ENCODE measurements at regions not wholly inside any gene's neighbourhood (a gene's known extent, or its start where the extent isn't known, plus 50 kb on each side); places are given as distances from the start of the nearest gene placed in this dataset.
"Not testable (repeated sequence)": the region's sequence is repeated elsewhere in the genome, so short reads cannot be mapped to it uniquely, and the experiment has no call there.

DNA sequence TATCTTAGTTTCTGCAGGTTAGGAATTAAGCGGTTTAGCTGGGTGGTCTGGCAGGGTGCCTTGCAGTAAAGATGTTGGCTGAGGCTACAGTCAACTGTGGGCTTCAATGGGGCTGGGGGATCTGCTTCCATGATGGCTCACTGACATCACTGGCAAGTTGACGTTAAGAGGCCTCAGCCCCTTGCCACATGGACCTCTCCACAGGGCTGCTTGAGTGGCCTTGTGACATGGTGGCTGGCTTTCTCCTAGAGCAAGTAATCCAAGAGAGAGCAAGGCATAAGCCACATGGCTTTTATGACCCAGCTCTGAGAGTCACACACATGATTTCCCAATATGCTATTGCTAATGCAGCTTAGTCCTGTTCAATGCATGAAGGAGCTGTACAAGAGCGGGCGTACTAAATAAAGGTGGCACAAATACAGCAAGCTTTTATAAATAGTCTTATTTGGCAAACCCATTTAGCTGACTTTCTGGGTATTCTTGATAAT is 109.1 kb downstream of the SEPTIN7 start:
- Histone ChIP-seq H3K9ac (ENCODE audit: low read length) (no peak overlapping the region), H4K20me1 (ENCODE audit: insufficient read depth, low read length) (no peaks in the 10 kb centered on the region), H3K36me3 (replicated peaks; ENCODE audit: low read depth, low read length) (no peaks in the 10 kb centered on the region), H3K27ac (ENCODE audit: low read length) (no peak overlapping the region), H3K9me3 (ENCODE audit: insufficient read depth, low read length) (no peaks in the 10 kb centered on the region), H3K79me2 (ENCODE audit: low read length) (no peaks in the 10 kb centered on the region), H3K4me1 (ENCODE audit: low read length) (no peaks in the 10 kb centered on the region), H3K4me3 (ENCODE audit: low read length) (no peak overlapping the region), H2AFZ (ENCODE audit: low read depth, low read length) (no peak overlapping the region), H3K4me2 (ENCODE audit: low read length) (no peak overlapping the region), H3K27me3 (ENCODE audit: low read depth, low read length) (no peaks in the 10 kb centered on the region)
- TF ChIP-seq EZH2phosphoT487 (IDR thresholded peaks at IDR 0.05; ENCODE audit: low read depth) = no peak
- TF ChIP-seq CTCF (IDR thresholded peaks at IDR 0.05; ENCODE audit: low read depth, low read length) = no peak

DNA sequence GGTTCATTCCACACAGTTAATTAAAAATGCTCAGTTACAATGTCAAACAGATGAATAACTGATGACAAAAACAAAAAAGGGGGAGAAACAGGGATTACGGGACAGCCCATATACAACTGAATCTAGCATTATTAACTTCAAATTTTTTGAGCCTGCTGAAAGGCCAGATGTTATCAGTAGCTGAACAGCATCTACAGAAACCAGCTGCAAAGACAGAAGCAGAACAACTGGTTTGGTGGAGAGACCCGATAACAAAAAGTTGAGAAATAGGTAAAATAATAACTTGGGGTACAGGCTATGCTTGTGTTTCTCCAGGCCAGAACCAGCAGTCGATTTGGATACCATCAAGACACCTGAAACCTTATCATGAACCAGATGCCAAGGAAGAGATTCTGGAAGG is 109.8 kb downstream of the SEPTIN7 start:
- H4K20me1 ChIP-seq (ENCODE audit: insufficient read depth, low read length); H3K4me2 ChIP-seq (ENCODE audit: low read length); H3K79me2 ChIP-seq (ENCODE audit: low read length); H3K4me3 ChIP-seq (ENCODE audit: low read length); H3K27me3 ChIP-seq (ENCODE audit: low read depth, low read length); H3K4me1 ChIP-seq (ENCODE audit: low read length); H3K27ac ChIP-seq (ENCODE audit: low read length); H3K9ac ChIP-seq (ENCODE audit: low read length); H2AFZ ChIP-seq (ENCODE audit: low read depth, low read length); H3K9me3 ChIP-seq (ENCODE audit: insufficient read depth, low read length); H3K36me3 ChIP-seq (replicated peaks; ENCODE audit: low read depth, low read length): not testable (repeated sequence)

DNA sequence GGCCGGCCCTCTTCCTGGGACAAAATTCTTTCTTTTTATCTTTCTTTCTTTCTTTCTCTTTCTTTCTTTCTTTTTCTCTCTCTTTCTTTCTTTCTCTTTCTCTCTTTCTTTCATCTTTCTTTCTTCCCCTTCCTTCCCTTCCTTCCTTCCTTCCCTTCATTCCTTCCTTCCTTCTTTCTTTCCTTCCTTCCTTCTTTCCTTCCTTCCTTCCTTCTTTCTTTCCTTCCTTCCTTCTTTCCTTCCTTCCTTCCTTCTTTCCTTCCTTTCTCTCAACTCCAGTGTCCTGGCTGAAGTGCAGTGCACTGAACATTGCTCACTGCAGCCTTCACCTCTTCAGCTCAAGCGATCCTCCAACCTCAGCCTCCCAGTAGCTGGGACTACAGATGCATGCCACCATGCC is 112.5 kb downstream of the SEPTIN7 start:
- not testable (repeated sequence) for H3K79me2 ChIP-seq (ENCODE audit: low read length); H3K27ac ChIP-seq (ENCODE audit: low read length); H3K27me3 ChIP-seq (ENCODE audit: low read depth, low read length); H3K4me2 ChIP-seq (ENCODE audit: low read length); H2AFZ ChIP-seq (ENCODE audit: low read depth, low read length); H3K4me1 ChIP-seq (ENCODE audit: low read length); H3K9me3 ChIP-seq (ENCODE audit: insufficient read depth, low read length); H3K9ac ChIP-seq (ENCODE audit: low read length); H3K36me3 ChIP-seq (replicated peaks; ENCODE audit: low read depth, low read length); H3K4me3 ChIP-seq (ENCODE audit: low read length); H4K20me1 ChIP-seq (ENCODE audit: insufficient read depth, low read length)

GRCh38 chr7:35914214-35914613 is 113.4 kb downstream of the SEPTIN7 start:
- not testable (repeated sequence) for H3K4me2 ChIP-seq (ENCODE audit: low read length); H3K27ac ChIP-seq (ENCODE audit: low read length); H3K4me3 ChIP-seq (ENCODE audit: low read length); H3K79me2 ChIP-seq (ENCODE audit: low read length); H3K4me1 ChIP-seq (ENCODE audit: low read length); H3K9me3 ChIP-seq (ENCODE audit: insufficient read depth, low read length); H4K20me1 ChIP-seq (ENCODE audit: insufficient read depth, low read length); H3K27me3 ChIP-seq (ENCODE audit: low read depth, low read length); H2AFZ ChIP-seq (ENCODE audit: low read depth, low read length); H3K9ac ChIP-seq (ENCODE audit: low read length); H3K36me3 ChIP-seq (replicated peaks; ENCODE audit: low read depth, low read length)

GRCh38 chr7:35915247-35915955 is 114.5 kb downstream of the SEPTIN7 start:
- not testable (repeated sequence) for H3K36me3 ChIP-seq (replicated peaks; ENCODE audit: low read depth, low read length); H3K9me3 ChIP-seq (ENCODE audit: insufficient read depth, low read length); H3K27me3 ChIP-seq (ENCODE audit: low read depth, low read length); H3K4me1 ChIP-seq (ENCODE audit: low read length); H3K4me2 ChIP-seq (ENCODE audit: low read length); H3K27ac ChIP-seq (ENCODE audit: low read length); H3K79me2 ChIP-seq (ENCODE audit: low read length); H3K4me3 ChIP-seq (ENCODE audit: low read length); H3K9ac ChIP-seq (ENCODE audit: low read length); H4K20me1 ChIP-seq (ENCODE audit: insufficient read depth, low read length); H2AFZ ChIP-seq (ENCODE audit: low read depth, low read length)

DNA sequence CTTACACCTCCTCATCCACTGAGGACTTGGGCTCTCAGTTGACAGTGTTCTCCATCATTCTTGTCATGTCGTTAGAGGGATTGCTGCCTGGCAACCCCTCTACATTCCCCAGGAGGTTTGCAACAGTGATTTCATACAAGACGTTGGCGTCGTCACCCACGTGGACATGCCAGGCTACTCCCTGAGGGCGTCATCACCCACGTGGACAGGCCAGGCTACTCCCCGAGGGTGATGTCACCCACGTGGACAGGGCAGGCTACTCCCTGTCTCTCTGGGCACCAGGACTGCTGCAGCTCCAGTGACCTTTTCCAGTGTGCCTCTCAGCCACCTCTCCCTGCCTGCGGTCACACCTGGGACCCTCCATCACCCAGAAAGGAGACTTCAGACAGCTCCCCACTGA is 117.4 kb downstream of the SEPTIN7 start:
- H3K4me3 ChIP-seq (ENCODE audit: low read length); H3K4me2 ChIP-seq (ENCODE audit: low read length); H3K27me3 ChIP-seq (ENCODE audit: low read depth, low read length); H3K79me2 ChIP-seq (ENCODE audit: low read length); H4K20me1 ChIP-seq (ENCODE audit: insufficient read depth, low read length); H3K9ac ChIP-seq (ENCODE audit: low read length); H3K27ac ChIP-seq (ENCODE audit: low read length); H3K9me3 ChIP-seq (ENCODE audit: insufficient read depth, low read length); H2AFZ ChIP-seq (ENCODE audit: low read depth, low read length); H3K36me3 ChIP-seq (replicated peaks; ENCODE audit: low read depth, low read length); H3K4me1 ChIP-seq (ENCODE audit: low read length): not testable (repeated sequence)

DNA sequence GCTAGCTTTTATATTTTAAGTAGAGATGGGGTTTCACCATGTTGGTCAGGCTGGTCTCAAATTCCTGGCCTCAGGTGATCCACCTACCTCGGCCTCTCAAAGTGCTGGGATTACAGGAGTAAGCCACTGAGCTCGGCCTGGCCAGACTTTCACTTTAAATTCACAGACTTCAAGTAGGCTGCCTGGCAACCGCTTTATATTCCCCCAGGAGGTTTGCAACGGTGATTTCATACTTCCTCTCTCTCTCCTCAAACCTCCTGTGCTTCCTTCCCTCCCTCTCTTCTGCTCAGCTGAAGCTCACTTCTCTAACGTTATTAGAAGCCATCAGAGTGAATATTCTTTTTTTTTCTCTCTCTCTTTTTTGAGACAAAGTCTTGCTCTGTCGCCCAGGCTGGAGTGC is 118.8 kb downstream of the SEPTIN7 start:
- H2AFZ ChIP-seq (ENCODE audit: low read depth, low read length); H3K4me3 ChIP-seq (ENCODE audit: low read length); H3K4me1 ChIP-seq (ENCODE audit: low read length); H3K36me3 ChIP-seq (replicated peaks; ENCODE audit: low read depth, low read length); H3K9ac ChIP-seq (ENCODE audit: low read length); H3K27me3 ChIP-seq (ENCODE audit: low read depth, low read length); H3K27ac ChIP-seq (ENCODE audit: low read length); H3K9me3 ChIP-seq (ENCODE audit: insufficient read depth, low read length); H3K4me2 ChIP-seq (ENCODE audit: low read length); H4K20me1 ChIP-seq (ENCODE audit: insufficient read depth, low read length); H3K79me2 ChIP-seq (ENCODE audit: low read length): not testable (repeated sequence)

DNA sequence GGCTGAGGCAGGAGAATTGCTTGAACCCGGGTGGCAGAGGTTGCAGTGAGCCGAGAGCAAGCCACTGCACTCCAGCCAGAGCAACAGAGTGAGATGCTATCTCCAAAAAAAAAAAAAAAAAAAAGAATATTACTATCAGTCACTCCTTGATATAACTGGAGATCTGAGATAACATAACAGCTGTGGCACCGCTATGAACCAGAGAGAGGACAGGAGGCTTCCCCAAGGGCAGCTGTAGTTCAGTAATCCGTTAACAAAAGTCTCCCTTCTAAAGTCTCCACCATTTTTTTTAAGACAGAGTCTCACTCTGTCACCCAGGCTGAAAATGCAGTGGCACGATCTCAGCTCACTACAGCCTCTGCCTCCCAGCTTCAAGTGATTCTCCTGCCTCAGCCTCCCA is 120.5 kb downstream of the SEPTIN7 start:
- not testable (repeated sequence) for H3K27me3 ChIP-seq (ENCODE audit: low read depth, low read length); H3K79me2 ChIP-seq (ENCODE audit: low read length); H3K27ac ChIP-seq (ENCODE audit: low read length); H2AFZ ChIP-seq (ENCODE audit: low read depth, low read length); H3K9me3 ChIP-seq (ENCODE audit: insufficient read depth, low read length); H3K36me3 ChIP-seq (replicated peaks; ENCODE audit: low read depth, low read length); H3K4me3 ChIP-seq (ENCODE audit: low read length); H3K4me2 ChIP-seq (ENCODE audit: low read length); H3K4me1 ChIP-seq (ENCODE audit: low read length); H3K9ac ChIP-seq (ENCODE audit: low read length); H4K20me1 ChIP-seq (ENCODE audit: insufficient read depth, low read length)

DNA sequence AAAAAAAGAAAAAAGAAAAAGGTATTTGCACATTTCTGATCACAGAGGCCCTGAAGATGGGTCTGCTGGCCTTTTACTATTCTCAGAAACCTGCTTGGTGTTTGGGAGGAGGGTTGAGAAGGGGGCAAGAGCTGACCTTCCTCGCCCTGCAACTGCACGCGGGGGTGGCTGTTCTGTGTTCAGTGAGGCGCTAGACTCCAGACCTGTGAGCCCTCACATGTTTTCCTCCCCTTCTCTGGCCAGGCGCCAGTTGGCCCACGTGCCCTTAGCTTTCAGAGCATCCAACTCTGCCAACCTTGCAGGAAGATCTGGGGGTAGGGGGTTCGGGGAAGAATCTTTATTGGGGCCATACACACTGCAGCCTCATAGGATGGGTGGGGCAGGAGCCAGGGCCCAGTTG is 123.8 kb downstream of the SEPTIN7 start:
- not testable (repeated sequence) for H3K9ac ChIP-seq (ENCODE audit: low read length); H3K4me1 ChIP-seq (ENCODE audit: low read length); H3K36me3 ChIP-seq (replicated peaks; ENCODE audit: low read depth, low read length); H3K27ac ChIP-seq (ENCODE audit: low read length); H3K9me3 ChIP-seq (ENCODE audit: insufficient read depth, low read length); H3K4me3 ChIP-seq (ENCODE audit: low read length); H3K4me2 ChIP-seq (ENCODE audit: low read length); H3K79me2 ChIP-seq (ENCODE audit: low read length); H3K27me3 ChIP-seq (ENCODE audit: low read depth, low read length); H4K20me1 ChIP-seq (ENCODE audit: insufficient read depth, low read length); H2AFZ ChIP-seq (ENCODE audit: low read depth, low read length)
